ENCODE measurements at regions not wholly inside any gene's neighbourhood (a gene's known extent, or its start where the extent isn't known, plus 50 kb on each side); places are given as distances from the start of the nearest gene placed in this dataset.
A peak's percentile ranks its signal among the peaks of the same experiment; 100 is the strongest.

DNA sequence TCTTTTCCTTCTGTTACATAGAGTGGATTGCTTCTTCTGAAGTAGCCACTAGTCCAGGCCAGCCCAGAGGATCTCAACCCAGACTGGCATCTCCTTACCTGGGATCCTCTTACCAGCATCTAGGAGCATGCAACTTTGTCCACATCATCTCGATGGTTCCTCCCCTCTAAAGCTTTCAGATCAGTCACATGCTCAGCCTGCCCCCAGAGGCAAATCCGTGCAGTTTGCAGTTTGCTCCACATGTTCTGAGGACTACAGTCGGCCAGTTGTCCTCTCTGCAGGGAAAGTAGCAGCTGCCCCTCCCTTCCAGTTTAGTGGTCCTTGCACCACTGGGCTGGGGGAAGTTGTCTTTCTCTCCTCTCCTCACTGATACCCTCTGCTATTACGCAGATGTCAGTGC, 259.8 kb upstream of the APCDD1 start:
- CTCF ChIA-PET, result interaction anchor here (0.9 kb wide), 1 partner anchor 57 kb away, joined by 4 read pairs; no protein-coding TSS in a partner anchor
- dilution Hi-C loops (cut with HindIII; ENCODE audit: low sequenced_read_pairs, unreplicated experiment) (no loop called here), intact Hi-C loops (cut with micrococcal nuclease) (no loop called here), in situ Hi-C loops (cut with MboI; ENCODE audit: low sequenced_read_pairs) (no loop called here)
- Histone ChIP-seq H3K36me3 (ENCODE audit: control insufficient read depth, insufficient read depth, low read length) (no peaks in the 10 kb centered on the region), H3K56ac (ENCODE audit: extremely low read depth, insufficient read depth, low read length) (no peak overlapping the region), H3K4ac (ENCODE audit: low read depth, low read length) (no peak overlapping the region), H2AK5ac (ENCODE audit: low read depth, low read length) (no peak overlapping the region), H3K23ac (ENCODE audit: low read depth, low read length) (no peak overlapping the region), H3K9ac (ENCODE audit: low read depth, low read length) (no peak overlapping the region), H3K4me2 (ENCODE audit: low read depth, low read length) (no peak overlapping the region), H3K4me1 (ENCODE audit: control insufficient read depth, insufficient read depth, low read length) (no peaks in the 10 kb centered on the region; the same call in 1 of the 2 replicates), H2BK20ac (ENCODE audit: low read depth, low read length) (no peak overlapping the region), H3K4me3 (ENCODE audit: insufficient read depth, low read depth, low read length) (no peak overlapping the region), H3K9me1 (ENCODE audit: insufficient read depth, low read length) (no peaks in the 10 kb centered on the region; the same call in 1 of the 2 replicates), H2BK5ac (ENCODE audit: low read depth, low read length, poor library complexity, severe bottlenecking) (no peak overlapping the region), H4K20me1 (ENCODE audit: insufficient read depth, low read length) (no peaks in the 10 kb centered on the region), H3K18ac (ENCODE audit: low read depth, low read length) (no peak overlapping the region), H4K91ac (ENCODE audit: insufficient read depth, low read depth, low read length) (no peak overlapping the region), H2AFZ (replicated peaks; ENCODE audit: low read length, poor library complexity) (peak overlapping the region; percentile 15), H3K27me3 (ENCODE audit: control insufficient read depth, insufficient read depth, low read length) (no peaks in the 10 kb centered on the region; the same call in 1 of the 2 replicates), H3K9me3 (ENCODE audit: control insufficient read depth, insufficient read depth, low read length) (no peaks in the 10 kb centered on the region), H4K8ac (ENCODE audit: low read depth in 2 of 2, low read length in 2 of 2) (no peak overlapping the region), H3K27ac (ENCODE audit: insufficient read depth, low read length) (no peak overlapping the region), H2AK9ac (replicated peaks; ENCODE audit: low read depth, low read length, poor library complexity) (peak overlapping the region; percentile 55), H4K5ac (ENCODE audit: low read depth, low read length) (no peak overlapping the region), H3K14ac (replicated peaks; ENCODE audit: low read depth, low read length) (0 out of 2 replicates have a peak overlapping the region, but pooled peaks have one; percentile 45), H2BK15ac (ENCODE audit: low read depth, low read length) (no peak overlapping the region), H3K79me1 (ENCODE audit: low read depth in 1 of 2, low read length in 2 of 2) (no peaks in the 10 kb centered on the region), H2BK120ac (ENCODE audit: low read depth, low read length) (no peak overlapping the region)
- TF ChIP-seq BHLHE40 (IDR thresholded peaks at IDR 0.05; ENCODE audit: low read depth, low read length) (no peak), MAFK (IDR thresholded peaks at IDR 0.05; ENCODE audit: low read depth, low read length) (no peak), CHD1 (IDR thresholded peaks at IDR 0.05; ENCODE audit: low read depth, low read length) (no peak)
- WGBS, 2 experiments (ENCODE audit: extremely low coverage in 2 of 2, insufficient read length in 1 of 2), result no CpG with 5 or more reads among the region's 4 CpGs
- BruUV-seq (replicated peaks), result no TSS peak
- no peak for DNase-seq
- ATAC-seq (ENCODE audit: low read depth), result no peak
- POLR2A ChIA-PET (ENCODE audit: unreplicated experiment), result no interaction called here

Data from IMR-90 (cell line).